Adrenal gland (tissue), 9 donors: ENCODE measurements at regions not wholly inside any gene's neighbourhood (a gene's known extent, or its start where the extent isn't known, plus 50 kb on each side); places are given as distances from the start of the nearest gene placed in this dataset.

Experiments used
- DNase-seq, 7 donors: peaks; one replicate each; pipeline ENCODE4 v3.0.0-alpha.2; 2019 to 2020
- H3K27ac ChIP-seq, 5 donors: fragments of 200-600 bp; sonication (generic) in 4 of 5; 1 replicate in 3 of 5; 2 replicates in 2 of 5; pipeline versions ENCODE4 v1.5.1 to v1.8.0; 2016 to 2020; ENCODE audit warnings: mild to moderate bottlenecking in 1 of 5
- H3K27me3 ChIP-seq: fragments of 200-600 bp; 2 replicates; pipeline ENCODE4 v1.8.0; 2021
- H3K36me3 ChIP-seq, 2 donors: fragments of 200-600 bp; replicated peaks in 1 of 2; 1 replicate in 1 of 2; 2 replicates in 1 of 2; pipeline versions ENCODE4 v1.5.1 to v1.8.0; 2018 to 2022
- H3K4me1 ChIP-seq, 2 donors: fragments of 200-600 bp; replicated peaks in 1 of 2; 1 replicate in 1 of 2; 2 replicates in 1 of 2; pipeline versions ENCODE4 v1.5.1 to v1.8.0; 2018 to 2021
- H3K4me3 ChIP-seq, 4 donors: fragments of 200-600 bp; sonication (generic) in 3 of 4; one replicate each; pipeline ENCODE4 v1.5.1; 2016 to 2018
- H3K9me3 ChIP-seq, 3 donors: fragments of 200-600 bp; sonication (generic) in 1 of 3; replicated peaks in 1 of 3; 1 replicate in 2 of 3; 2 replicates in 1 of 3; pipeline versions ENCODE4 v1.5.1 to v1.8.0; 2016 to 2021
- POLR2A ChIP-seq, 2 donors: fragments of 450-650 bp; IDR thresholded peaks; one replicate each; pipeline ENCODE4 v1.6.1; 2017; ENCODE audit warnings: antibody characterized with exemption in 2 of 2, mild to moderate bottlenecking in 2 of 2, moderate library complexity in 1 of 2
- WGBS, 4 donors: extraction: QIAGEN DNeasy Blood & Tissue Kit in 2 of 4; methylation state at CpG; one replicate each; pipeline versions ENCODE4 v1.1.5 to v1.1.7; 2013 to 2017; 5-methylcytosine and 5-hydroxymethylcytosine counted together
- intact Hi-C, 2 donors: fragments of 100-400 bp; cut with DNase I; formaldehyde crosslinking; loops; one replicate each; pipeline versions ENCODE4 v1.14.1 to v1.15.0; 2022 to 2023
- TF ChIP-seq, protein P1 (sequence below), 6 experiments: fragments of 450-650 bp in 4 of 6; fragments of 200-600 bp in 2 of 6; sonication (generic) in 1 of 6; IDR thresholded peaks; 1 replicate in 5 of 6; 2 replicates in 1 of 6; pipeline versions ENCODE4 v1.5.1 to v1.8.0; 2016 to 2021; ENCODE audit warnings: antibody characterized with exemption in 6 of 6, mild to moderate bottlenecking in 2 of 6, moderate library complexity in 1 of 6
- donor health status: healthy with polysubstance abuse.
- donor health status: Bipolar disorder and iron deficiency.
- donor health status: DM: yes; HTN: yes; CAD: no.
- donor health status: DM: no; HTN: no; CAD: no.
- donor health status: DM: no; HTN: no; CAD: no.

DNA sequence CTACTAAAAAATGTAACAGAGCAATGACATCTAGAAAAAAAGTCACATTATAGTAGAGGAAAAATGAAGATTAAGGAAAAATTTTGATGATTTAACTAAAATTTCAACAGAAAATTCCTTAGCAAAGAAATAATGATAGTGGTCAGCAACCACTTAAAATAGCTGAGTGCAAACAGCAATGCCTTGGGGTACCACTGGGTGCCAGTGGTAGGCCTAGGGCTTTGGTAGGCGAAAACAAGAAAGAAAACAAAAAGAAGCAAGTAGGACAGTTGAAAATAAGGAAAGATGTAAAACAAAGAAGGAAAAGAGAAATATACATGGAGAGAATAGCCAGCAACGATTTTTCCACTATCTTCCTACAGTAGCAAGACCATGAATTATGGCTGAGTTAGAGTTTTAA is 313.5 kb upstream of the IRS4 start:
- WGBS, 4 donors: 13 to 39% (median 31%) methylated on average over 2 of the region's 2 CpGs
- intact Hi-C loops: no loop called here
- TF ChIP-seq, protein P1, sequence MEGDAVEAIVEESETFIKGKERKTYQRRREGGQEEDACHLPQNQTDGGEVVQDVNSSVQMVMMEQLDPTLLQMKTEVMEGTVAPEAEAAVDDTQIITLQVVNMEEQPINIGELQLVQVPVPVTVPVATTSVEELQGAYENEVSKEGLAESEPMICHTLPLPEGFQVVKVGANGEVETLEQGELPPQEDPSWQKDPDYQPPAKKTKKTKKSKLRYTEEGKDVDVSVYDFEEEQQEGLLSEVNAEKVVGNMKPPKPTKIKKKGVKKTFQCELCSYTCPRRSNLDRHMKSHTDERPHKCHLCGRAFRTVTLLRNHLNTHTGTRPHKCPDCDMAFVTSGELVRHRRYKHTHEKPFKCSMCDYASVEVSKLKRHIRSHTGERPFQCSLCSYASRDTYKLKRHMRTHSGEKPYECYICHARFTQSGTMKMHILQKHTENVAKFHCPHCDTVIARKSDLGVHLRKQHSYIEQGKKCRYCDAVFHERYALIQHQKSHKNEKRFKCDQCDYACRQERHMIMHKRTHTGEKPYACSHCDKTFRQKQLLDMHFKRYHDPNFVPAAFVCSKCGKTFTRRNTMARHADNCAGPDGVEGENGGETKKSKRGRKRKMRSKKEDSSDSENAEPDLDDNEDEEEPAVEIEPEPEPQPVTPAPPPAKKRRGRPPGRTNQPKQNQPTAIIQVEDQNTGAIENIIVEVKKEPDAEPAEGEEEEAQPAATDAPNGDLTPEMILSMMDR (IDR thresholded peaks at IDR 0.05): no peak
- TF ChIP-seq POLR2A (IDR thresholded peaks at IDR 0.05): no peak

DNA sequence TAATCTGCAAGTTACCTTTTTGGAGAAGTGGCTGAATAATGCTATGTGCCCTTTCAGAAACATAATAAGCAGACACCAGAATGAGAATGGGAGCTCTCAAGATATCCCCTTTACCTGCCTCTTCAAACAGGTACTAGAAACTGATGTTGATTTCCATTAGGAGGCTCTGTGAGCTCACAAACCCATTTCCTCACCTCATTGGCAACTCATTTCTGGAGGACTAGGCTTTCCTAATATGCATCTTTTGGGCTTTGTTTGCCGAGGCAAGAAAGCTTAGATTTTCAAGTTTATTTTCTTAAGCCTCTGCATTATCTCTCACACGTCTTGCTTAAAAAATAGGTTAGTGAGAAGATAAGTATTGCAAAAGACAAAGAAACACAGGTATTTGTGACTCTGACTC is 313.1 kb upstream of the IRS4 start:
- DNase-seq: no peak
- H3K9me3 ChIP-seq: no peaks in the 10 kb centered on the region
- H3K4me3 ChIP-seq: no peak overlapping the region
- intact Hi-C loops: no loop called here
- H3K27ac ChIP-seq: no peak overlapping the region
- no peaks in the 10 kb centered on the region for H3K36me3 ChIP-seq
- H3K4me1 ChIP-seq: no peaks in the 10 kb centered on the region
- TF ChIP-seq, protein P1 (IDR thresholded peaks at IDR 0.05): no peak
- no peak for TF ChIP-seq POLR2A (IDR thresholded peaks at IDR 0.05)
- 25 to 54% (median 36%) methylated on average over 2 of the region's 2 CpGs for WGBS, 4 donors
- H3K27me3 ChIP-seq: peaks cover 19% of the 10 kb centered on the region

More for the DNA sequence above, 313.5 kb upstream of the IRS4 start:
- no peak for DNase-seq
- Histone ChIP-seq H3K27me3 (peaks cover 19% of the 10 kb centered on the region), H3K4me3 (no peak overlapping the region), H3K4me1 (no peaks in the 10 kb centered on the region), H3K36me3 (no peaks in the 10 kb centered on the region), H3K9me3 (no peaks in the 10 kb centered on the region), H3K27ac (no peak overlapping the region)

DNA sequence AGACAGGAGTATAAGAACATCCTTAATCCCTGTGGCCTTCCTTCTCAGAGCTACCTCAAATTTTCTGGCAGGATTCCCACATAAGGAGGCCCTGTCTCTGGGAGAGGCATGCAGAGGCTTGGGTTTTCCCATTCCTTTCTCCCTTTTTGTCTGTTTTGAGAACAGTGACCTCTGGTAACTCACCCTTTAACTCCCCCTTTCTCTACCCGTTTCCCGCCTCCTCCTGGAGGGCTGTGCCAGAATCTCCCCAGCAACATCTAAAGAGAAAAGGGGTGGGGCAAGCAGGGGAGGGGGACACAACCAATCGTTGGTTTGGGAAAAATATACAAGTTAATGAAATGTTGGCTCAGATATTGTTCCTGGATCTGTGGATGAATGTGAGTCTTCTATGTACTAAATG is 303.7 kb upstream of the IRS4 start:
- intact Hi-C loops: no loop called here
- no peak for DNase-seq
- H3K36me3 ChIP-seq: no peaks in the 10 kb centered on the region
- no peak overlapping the region for H3K4me3 ChIP-seq
- WGBS, 4 donors: 20 to 38% (median 27%) methylated on average over 3 of the region's 3 CpGs
- H3K27me3 ChIP-seq: peaks cover 5% of the 10 kb centered on the region
- TF ChIP-seq POLR2A (IDR thresholded peaks at IDR 0.05): no peak
- TF ChIP-seq, protein P1 (IDR thresholded peaks at IDR 0.05): no peak
- H3K4me1 ChIP-seq: no peaks in the 10 kb centered on the region
- H3K9me3 ChIP-seq: no peaks in the 10 kb centered on the region
- no peak overlapping the region for H3K27ac ChIP-seq

DNA sequence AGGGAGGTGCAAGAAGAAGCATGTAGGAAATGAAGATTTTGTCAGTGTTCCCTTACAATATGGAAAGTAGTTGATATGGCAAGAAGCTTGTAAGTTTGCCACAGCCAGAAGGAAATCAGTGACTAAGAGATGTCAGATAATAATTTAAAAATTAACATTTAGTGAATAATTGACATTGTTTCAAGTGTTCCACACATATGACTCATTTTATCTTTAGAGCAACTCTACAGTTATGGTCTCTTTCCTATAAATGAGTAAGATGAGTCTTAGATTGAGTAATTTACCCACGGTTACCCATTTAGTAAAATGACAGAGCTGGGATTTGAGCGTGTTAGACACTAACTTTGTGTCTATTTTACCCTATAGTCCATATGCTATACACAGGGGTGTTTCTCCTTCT is 300.3 kb upstream of the IRS4 start:
- H3K36me3 ChIP-seq: no peaks in the 10 kb centered on the region
- no peaks in the 10 kb centered on the region for H3K9me3 ChIP-seq
- H3K4me3 ChIP-seq: no peak overlapping the region
- peaks cover 5% of the 10 kb centered on the region for H3K27me3 ChIP-seq
- no peak overlapping the region for H3K27ac ChIP-seq
- intact Hi-C loops: no loop called here
- no peak for DNase-seq
- WGBS, 4 donors: 48 to 72% (median 61%) methylated on average over 2 of the region's 2 CpGs
- no peak for TF ChIP-seq POLR2A (IDR thresholded peaks at IDR 0.05)
- TF ChIP-seq, protein P1 (IDR thresholded peaks at IDR 0.05): no peak
- no peaks in the 10 kb centered on the region for H3K4me1 ChIP-seq
